ENCODE measurements at regions not wholly inside any gene's neighbourhood (a gene's known extent, or its start where the extent isn't known, plus 50 kb on each side); places are given as distances from the start of the nearest gene placed in this dataset.

DNA sequence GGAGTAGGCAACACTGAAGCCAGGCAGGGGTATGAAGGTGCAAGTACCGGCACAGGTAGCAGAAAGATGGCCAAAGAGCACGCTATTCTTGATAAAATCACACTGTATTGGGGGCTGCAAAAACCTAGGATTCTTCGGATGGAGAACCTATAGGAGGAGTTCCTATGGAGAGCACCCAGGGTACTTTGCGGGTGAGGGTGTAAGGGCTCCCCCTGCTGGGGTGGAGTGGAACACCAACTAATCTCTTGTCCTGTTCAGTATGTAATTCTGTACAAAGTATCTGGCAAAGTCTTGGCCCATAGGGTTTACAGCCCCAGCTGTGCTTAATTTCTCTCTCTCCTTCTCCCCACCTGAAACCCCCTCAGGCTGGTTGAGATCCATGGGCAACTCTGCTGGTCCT lies 393.1 kb upstream of the ASIC2 start:
- TF ChIP-seq FOS (IDR thresholded peaks at IDR 0.05; ENCODE audit: low read depth, low read length), result no peak
- no peak for TF ChIP-seq POLR2A (IDR thresholded peaks at IDR 0.05; ENCODE audit: low read depth, low read length)
- TF ChIP-seq USF2 (IDR thresholded peaks at IDR 0.05; ENCODE audit: low read depth, low read length), result no peak
- no peak; the same call in 1 of the 2 replicates for TF ChIP-seq CTCF (conservative IDR thresholded peaks at IDR 0.05; ENCODE audit: low read depth, low read length)
- TF ChIP-seq, protein P1, sequence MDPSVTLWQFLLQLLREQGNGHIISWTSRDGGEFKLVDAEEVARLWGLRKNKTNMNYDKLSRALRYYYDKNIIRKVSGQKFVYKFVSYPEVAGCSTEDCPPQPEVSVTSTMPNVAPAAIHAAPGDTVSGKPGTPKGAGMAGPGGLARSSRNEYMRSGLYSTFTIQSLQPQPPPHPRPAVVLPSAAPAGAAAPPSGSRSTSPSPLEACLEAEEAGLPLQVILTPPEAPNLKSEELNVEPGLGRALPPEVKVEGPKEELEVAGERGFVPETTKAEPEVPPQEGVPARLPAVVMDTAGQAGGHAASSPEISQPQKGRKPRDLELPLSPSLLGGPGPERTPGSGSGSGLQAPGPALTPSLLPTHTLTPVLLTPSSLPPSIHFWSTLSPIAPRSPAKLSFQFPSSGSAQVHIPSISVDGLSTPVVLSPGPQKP (IDR thresholded peaks at IDR 0.05; ENCODE audit: borderline replicate concordance, low read depth, low read length), result no peak
- no peak for TF ChIP-seq BHLHE40 (IDR thresholded peaks at IDR 0.05; ENCODE audit: low read depth, low read length)
- TF ChIP-seq MXI1 (IDR thresholded peaks at IDR 0.05; ENCODE audit: borderline replicate concordance, low read depth, low read length), result no peak
- TF ChIP-seq CHD1 (IDR thresholded peaks at IDR 0.05; ENCODE audit: low read depth, low read length), result no peak
- no peak for TF ChIP-seq MAZ (IDR thresholded peaks at IDR 0.05; ENCODE audit: borderline replicate concordance, low read depth, low read length)
- TF ChIP-seq MAFK (IDR thresholded peaks at IDR 0.05; ENCODE audit: low read depth, low read length), result no peak

All from IMR-90 (cell line).